ENCODE measurements at regions not wholly inside any gene's neighbourhood (a gene's known extent, or its start where the extent isn't known, plus 50 kb on each side); places are given as distances from the start of the nearest gene placed in this dataset.

DNA sequence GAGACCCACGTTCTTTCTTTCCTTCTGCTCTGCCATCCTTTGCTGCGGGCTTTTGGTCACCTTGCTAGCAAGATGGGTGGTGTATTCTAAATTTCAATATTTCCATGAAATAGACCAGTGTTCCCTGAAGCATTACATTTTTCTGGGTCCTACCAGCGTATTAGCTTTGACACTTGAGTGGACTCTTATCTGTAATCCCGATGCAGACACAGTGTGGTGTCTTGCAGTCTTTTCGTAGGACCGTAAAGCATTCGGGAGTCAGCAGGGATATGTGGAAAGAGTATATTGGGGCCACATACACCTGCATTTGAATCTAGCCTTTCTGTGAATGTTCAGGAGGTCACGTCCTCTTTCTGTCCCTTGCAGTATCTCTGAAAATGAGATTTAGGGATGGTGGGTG is 124.7 kb upstream of the CPEB4 start:
- DNase-seq (ENCODE audit: low read depth in 3 of 3) = no peak

DNA sequence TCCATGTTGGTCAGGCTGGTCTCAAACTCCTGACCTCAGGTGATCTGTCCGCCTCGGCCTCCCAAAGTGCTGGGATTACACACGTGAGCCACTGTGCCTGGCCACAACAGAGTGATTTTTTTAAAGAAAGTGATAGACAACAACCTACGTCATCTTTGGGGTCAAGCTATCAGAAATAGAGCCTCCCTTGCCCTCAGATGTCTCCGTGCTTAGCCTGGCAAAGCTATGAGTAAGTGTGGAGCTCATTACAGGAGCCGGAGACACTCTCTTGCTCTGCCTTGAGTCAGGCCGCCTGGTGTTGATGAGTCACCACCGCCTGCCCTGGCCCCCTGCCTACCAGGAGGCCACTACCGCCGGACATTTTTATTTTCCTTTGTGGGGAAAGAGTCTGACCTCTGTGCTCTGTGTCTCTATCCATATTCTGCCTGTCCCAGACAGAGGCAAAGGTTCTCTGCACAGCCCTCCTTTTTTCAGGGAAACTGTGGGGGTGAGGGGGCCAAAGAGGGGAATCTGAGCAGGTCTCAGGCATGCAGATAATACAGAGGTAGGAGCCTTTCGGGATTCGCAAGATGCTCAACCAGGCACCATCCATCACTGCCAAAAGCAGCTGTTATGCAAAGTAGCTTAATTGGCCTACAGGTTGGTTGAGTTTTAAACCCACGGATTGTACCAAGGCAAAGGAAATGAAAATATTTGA is 123.7 kb upstream of the CPEB4 start:
- no peak for DNase-seq (ENCODE audit: low read depth in 3 of 3)

DNA sequence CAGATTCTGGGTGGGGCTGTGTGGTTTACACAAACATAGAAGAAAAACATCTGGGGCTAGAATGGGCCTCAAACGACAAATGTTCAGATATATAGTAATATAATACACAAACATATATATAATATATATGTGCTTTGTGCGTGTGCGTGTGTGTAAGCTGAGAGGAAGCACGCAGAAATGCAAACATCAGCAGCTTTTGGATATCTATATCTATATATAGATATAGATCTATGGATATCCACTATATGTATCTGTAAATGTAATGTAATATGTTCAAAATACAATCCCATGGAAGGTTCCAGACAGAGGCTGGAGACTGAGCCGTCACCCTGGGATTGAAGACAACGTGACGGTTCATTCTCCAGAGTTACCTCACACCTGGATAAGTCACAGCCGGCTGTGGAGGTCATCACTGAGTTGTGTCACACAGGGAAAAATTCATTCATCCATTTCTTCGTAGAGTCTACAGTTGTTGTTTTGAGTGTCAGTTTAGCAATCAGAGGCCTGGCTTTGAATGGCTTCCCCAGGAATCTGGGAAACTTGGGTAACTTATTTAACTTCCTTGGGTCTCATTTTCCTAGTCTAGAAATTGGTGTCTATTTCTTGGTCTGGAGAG is 123.0 kb upstream of the CPEB4 start:
- no peak for DNase-seq (ENCODE audit: low read depth in 3 of 3)

DNA sequence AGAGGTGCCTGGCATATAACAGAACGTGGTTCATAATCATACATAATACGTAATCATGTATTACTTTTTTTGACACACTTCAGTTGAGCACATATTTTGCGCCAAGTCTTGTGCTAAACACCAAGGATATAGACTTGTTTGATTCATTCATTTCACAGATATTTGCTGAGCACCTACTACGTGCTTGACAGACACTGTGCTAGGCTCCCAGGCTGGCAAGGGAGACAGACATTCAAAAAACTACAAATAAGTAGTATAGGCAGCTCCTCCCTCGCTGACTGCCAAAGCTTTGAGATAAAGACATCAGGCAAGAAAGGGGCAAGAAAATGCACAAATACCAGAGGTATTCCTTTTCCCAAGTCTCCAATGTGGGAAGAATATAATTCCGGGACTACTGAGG is 122.5 kb upstream of the CPEB4 start:
- no peak for DNase-seq (ENCODE audit: low read depth in 3 of 3)

DNA sequence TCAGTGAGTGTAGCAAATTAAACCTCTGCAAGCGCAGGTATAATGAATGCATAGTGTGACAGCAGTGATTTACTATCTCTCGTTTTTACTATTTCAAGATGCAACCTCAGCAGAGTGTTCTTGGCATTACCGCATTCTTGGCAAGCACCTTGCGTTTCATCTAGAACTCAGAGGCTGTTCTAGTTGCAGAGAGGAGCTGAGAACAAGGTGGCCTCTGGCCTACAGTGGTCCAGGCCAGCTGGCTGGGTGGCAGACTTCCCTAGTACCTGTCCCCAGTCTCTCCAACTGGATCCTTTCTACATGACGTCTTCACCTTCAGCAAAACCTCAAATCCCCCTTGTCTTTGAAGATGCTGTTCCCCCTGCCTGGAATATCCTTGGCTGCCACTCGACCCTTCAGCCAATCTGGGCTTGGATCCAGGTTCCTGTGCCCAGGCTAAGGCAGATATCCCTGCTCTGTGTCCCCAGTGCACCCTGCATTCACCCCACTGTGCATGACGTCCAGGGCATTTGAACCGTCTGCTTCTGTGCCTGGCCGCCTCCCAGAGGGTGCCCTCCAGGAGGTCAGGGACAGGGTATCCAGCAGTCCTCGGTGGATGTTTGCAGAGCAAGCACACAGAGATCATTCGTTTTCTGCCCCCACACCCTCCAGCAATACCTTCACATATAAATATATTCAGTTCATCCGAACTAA is 120.4 kb upstream of the CPEB4 start:
- DNase-seq (ENCODE audit: low read depth in 3 of 3) = no peak

DNA sequence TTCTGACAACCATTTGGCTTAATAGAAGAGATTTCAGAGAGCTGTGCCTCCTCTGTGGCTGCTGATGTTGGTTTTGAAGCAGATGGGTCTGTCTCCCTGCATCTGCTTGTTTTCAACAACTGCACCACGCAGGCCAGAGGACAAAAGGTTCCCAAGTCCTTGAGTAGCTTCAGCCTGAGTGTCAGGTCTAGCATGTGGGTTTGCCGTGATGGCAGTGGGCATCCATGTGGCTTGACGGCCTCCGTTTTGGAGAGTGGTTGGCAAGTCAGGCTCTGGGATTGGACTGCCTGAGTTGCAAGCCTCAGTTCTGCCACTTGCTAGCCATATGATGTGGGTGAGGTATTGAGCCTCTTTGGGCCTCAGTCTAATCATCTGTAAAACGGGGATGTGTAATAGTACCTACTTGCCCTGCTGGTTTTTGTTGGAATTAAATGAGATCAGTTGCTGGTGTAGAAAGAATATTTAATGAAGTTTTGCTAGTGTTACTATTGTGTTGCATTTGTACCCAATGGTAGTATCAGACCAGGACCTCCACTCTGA is 119.8 kb upstream of the CPEB4 start:
- no peak for DNase-seq (ENCODE audit: low read depth in 3 of 3)

DNA sequence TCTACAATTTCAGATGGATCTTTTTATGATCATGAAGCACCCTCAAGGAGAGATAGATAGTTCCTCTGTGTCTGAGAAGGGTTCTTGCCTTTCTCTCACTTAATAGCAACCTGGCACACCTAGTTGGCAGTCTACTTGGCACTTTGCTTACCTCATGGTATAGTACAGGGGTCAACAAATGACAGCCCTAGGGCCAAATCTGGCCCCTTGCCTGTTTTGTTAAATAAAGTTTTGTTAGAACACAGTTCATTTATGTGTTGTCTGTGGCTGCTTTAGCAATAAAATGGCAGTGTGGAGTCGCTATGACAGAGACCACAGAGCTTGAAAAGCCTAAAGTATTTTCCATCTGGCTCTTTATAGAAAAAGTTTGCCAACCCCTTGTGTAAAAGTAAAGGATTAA is 119.3 kb upstream of the CPEB4 start:
- no peak for DNase-seq (ENCODE audit: low read depth in 3 of 3)

DNA sequence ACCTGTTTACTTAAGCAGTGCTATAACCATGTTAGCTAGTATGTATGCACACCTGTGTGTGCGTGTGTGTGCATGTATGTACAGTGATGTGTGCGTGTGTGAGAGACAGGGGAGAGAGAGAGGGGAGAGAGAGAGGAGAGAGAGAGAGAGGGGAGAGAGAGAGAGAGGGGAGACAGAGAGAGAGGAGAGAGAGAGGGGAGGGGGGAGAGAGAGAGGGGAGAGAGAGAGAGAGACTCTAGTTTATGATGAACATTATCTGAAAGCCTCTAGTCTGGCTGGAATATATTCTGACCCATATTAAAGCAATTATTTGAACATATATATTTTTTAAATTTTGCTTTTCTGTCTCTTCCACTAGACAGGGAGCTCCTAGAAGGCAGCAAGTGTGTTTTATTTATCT is 117.5 kb upstream of the CPEB4 start:
- no peak for DNase-seq (ENCODE audit: low read depth in 3 of 3)

DNA sequence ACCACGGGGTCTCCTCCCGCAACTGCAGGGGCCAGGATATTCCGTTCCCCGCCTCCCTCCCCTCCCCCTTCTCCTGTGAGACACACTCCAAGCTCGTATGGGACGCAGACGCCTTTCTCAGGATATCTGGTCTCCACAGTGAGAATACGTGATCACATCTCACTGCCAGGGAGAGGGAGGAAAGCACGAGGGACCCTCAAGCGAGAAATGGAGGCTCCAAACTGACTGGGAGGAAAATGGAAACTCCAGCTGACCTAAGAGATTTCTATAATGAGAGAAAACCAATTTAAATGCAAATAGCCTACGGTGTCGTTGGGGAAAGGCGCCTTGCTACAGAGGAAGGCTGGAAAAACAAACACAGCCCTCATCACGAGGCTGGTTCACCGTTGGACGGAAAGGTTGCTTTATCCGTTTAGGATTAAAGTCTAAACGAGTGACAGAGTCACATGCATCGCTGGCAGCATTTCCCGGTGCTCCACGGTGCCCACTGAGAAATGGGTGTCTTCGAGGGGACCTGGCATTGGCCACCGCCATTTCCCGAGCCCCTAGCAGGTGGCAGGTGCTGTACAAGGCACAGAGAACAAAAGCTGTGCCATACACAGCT is 116.9 kb upstream of the CPEB4 start:
- no peak for DNase-seq (ENCODE audit: low read depth in 3 of 3)

DNA sequence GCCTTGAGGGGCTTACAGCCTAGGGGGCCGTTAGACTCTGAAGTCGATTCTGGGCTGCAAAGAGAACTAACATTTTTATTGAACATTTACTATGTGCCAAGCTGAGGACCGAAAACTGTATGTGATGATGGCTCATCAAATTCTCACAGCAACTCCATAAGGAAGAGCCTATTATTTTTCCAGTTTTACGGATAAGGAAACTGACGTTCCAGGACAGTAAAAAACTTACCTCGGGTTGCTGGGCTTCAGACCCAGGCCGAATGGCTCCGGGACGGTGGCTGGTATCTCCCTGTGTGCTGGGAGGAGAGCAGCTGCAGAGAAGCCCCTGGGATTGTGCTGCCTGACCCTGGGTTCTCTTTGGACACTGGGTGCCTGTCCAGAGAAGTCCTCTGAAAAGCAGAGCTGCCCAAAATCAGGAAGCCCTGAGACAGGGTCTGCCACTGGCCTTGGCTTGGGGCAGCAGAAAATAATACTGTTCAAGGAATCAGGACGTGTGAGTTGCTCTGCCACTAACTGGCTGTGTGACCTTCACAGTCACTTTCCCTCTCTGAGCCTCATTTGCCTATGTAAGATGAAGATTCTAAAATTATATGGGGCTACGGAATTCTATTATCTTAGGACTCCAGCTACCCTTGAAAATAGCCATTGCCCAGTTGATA is 116.3 kb upstream of the CPEB4 start:
- DNase-seq (ENCODE audit: low read depth in 3 of 3) = no peak

DNA sequence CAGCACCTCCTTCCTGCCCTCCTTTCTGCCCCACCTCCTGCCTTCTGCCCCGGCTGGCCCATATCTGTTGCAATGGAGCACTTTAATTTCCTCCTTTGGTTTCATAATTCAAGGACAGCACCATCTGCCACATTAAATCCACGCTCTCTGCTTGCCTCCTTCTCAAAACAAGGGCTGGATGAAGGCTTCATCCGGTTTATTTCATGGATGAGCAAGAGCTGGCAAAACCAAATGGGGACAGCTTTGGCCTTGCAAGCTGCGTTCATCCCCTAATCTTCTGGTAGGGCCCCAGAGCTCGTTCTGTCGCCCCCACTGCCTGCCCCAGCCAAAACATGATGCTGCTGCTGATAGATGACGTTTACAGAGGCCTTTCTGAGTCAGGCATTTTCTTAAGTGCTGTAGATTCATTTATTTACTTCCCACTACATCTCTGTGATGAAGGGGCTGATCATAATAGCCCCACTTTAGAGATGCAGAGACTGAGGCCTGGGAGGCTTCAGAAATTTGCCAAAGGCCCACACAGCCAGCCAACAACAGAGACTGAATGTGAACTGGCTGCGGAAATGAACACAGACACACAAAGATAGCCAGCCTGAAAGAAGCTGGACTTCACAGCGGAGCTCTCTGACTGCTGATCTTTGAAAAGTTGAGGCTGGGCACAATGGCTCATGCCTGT is 115.6 kb upstream of the CPEB4 start:
- DNase-seq (ENCODE audit: low read depth in 3 of 3) = no peak

DNA sequence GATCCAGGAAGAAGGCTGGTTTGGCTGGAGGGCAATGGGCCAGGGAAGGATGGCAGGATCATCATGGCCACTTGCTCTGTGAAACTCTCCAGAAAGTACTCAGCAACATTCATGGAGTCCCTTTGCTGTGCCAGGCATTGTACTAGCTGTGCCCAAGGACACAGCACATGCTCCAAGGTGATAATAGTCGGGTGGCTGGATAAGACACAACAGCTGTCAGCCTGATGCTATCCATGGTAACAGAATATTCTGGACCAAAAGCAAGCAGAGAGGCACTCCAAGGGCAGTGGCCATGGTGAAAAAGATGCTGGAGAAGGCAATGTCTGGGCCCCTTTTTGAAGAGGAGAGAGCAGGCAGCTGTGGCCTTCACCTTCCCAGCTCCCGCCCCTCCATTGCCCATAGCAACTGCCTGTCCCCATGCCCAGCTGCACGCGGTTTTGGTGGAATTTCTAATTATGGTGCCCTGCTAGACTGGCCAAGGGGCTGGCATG is 113.8 kb upstream of the CPEB4 start:
- no peak for DNase-seq (ENCODE audit: low read depth in 3 of 3)

DNA sequence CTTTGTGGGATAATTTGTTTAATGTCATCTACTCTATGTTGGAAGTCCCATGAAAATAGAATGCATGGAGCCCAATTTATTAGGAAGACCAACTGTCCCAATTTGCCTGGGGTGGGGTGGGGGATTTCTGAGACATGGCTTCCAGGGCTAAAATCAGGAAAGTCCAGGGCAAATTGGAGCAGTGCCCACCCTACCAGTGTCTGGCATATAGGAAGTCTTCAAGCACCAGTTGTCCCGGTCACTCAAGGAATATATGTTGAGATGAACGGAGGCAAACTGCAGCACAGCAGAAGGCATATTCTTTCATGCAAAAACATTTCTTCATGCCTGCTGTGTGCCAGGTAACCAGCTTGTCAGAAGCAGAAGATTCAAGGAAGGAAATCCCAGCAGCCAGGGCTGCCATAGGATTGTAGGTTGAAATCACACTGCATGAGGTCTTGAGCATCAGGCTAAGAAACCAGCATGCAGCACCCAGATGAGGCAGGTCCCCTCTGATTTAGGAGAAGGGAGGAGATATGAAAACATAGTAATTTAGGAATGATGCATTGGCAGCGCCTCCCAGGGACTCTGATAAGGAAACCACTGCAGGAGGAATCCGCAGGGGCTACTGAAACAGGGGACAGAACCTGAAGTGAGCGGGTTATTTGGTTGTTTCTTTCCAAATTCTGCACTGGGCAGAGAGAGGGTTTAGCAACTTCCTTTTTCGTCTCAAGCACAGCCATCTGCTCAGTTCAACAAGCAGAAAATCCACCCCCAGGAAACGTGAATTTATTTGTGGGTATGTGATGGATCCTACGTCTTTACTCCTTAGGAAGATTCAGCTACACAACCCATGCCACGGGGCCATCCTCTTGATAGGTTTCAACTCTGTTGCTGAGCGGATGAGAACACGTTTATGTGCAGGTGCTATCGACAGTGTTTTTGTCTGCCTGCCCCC is 112.6 kb upstream of the CPEB4 start:
- no peak for DNase-seq (ENCODE audit: low read depth in 3 of 3)

DNA sequence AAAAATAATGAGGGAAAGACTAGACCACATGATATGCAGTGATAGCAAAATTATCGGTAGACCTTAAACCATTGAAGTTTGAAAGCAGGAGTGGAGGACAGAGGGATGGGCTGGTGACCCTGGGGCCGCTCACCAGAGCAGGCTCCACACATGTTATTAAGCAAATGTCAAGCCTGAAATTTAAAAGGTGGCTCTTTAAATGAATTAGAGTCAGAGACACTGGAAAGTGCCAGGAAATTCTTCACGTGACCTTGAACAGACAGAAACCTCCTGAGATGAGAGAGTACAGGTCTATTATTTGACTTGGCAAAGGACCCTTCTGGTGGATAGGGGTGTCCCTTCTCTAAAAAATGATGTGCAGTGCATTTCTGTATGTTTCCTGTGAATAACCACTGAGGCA is 111.0 kb upstream of the CPEB4 start:
- no peak for DNase-seq (ENCODE audit: low read depth in 3 of 3)

DNA sequence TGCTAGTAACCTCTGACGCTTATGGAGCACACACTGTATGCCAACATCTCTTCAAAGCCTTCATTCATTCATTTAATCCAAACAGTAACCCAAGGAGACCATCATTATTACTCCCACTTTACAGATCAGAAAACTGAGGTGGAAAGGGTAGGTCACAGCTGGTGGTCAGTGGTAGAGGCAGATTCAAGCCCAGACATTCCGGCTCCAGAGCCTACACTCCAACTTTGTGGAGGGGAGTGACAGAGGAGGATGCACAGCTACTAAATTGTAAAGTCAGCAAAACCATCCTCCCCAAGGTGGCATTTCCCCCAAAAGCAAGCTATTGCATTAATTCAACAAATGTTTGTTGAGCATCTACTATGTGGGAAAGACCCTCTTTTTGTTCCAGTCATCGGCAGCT is 110.5 kb upstream of the CPEB4 start:
- DNase-seq (ENCODE audit: low read depth in 3 of 3) = no peak

DNA sequence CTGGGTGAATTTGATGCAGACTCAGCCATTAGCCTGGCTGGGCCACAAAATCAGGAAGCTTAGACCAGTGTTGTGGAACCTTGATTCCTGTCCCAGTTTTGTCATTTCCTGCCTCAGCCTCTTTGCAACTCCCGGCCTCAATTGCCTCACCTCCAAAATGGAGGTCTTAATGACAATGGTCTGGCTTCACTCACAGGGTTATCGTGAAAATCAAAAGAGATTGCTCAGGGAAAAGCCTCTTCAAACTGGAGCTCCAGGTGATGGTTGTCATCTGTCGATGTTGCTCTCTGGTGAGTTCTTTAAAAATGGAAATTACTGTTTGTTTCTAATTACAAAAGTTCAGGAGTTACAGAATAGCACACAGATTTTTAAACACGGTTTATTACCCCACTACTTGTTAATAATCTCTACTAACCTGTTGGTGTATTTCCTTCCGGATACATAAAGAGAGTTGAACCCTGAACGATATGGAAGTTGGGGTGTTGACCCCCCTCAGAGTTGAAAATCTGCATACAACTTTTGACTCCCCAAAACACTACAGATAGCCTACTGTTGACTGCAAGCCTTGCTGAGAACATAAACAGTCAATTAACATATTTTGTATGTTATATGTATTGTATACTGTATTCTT is 109.9 kb upstream of the CPEB4 start:
- DNase-seq (ENCODE audit: low read depth in 3 of 3) = no peak

DNA sequence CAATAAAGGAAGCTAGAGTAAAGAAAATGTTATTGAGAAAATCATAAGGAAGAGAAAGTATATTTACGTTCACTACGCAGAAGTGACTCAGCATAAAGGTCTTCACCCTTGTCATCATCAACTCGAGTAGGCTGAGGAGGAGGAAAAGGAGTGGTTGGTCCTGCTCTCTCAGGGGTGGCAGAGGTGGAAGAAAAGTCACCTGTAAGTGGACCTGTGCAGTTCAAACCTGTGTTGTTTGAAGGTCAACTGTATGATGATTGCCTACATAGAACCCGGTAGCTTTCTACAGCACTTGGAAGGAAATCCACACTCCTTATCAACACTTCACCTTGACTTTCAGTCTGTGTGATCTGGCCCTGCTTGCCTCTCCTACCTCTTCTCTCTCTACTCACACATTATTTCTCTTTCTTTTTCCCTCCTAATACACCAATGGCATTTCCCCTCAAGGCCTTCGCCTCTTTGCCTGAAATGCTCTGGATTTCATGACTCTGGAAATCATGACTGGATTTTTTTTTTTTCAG is 109.3 kb upstream of the CPEB4 start:
- DNase-seq (ENCODE audit: low read depth in 3 of 3) = no peak

DNA sequence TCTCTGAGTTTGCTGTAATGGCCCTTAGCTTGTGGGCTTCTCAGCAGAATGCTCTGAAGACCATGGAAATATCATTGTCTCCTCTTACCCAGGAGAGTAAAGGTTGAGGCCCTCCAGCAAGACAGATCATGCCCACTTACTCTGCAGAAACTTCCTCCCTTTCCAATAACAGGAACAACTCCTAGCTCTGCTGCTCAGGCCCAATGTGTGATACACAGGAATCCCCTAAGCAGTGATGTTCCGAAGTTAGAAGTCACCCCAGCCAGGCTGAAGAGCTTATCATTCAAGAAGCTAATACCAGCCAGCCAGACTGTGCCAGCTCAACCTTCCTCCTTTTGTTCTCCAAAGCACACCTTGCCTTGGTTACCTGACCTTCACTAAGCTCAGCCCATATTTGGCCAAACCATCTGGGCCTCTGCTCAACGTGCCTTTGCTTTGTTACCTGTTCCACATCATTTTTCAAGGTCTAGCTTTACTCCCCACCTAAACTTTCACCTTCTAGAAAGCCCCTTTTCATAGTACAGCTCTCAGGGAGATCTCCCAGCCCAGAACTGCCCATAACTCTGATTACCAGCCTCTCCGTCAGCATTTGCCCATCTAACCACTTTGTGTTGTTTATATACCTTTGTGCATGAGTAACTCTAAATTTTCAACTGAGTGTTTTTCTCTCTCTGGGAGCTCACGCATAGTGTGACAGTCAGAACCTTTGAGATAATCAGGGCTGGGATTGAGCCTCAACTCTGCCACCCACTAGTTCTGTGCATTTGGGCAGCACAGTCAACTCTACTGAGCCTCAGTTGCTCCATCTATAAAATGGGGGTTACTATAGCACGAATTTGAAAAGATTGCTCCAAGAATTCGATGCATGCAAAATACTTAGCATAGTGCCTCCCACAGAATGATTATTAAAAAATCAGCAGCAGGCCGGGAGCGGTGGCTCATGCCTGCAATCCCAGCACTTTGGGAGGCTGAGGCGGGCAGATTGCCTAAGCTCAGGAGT is 107.6 kb upstream of the CPEB4 start:
- no peak for DNase-seq (ENCODE audit: low read depth in 3 of 3)

Data from stimulated activated CD4-positive, alpha-beta T cell treated with anti-CD3 and anti-CD28 coated beads, TNF-alpha, amount 100 ng/mL, for 48 hours (primary cell).